Neural crest cell (in vitro differentiated cells): ENCODE measurements at regions not wholly inside any gene's neighbourhood (a gene's known extent, or its start where the extent isn't known, plus 50 kb on each side); places are given as distances from the start of the nearest gene placed in this dataset.

ENCODE experiments used
- DNase-seq: peaks from one replicate; pipeline ENCODE4 v3.0.0; 2021; ENCODE audit warnings: low read depth, mixed read lengths, low spot score
- H3K27ac Mint-ChIP-seq: one replicate; pipeline ENCODE4 v1.8.0; 2021; ENCODE audit warnings: mild to moderate bottlenecking, mixed read lengths; ENCODE audit not compliant: unreplicated experiment
- H3K27me3 Mint-ChIP-seq: 2 replicates; pipeline ENCODE4 v1.8.0; 2021; ENCODE audit warnings: low read depth, mild to moderate bottlenecking, mixed read lengths
- H3K36me3 Mint-ChIP-seq: 2 replicates; pipeline ENCODE4 v1.8.0; 2021; ENCODE audit warnings: low read depth, mild to moderate bottlenecking, mixed read lengths
- H3K4me1 Mint-ChIP-seq: 2 replicates; pipeline ENCODE4 v1.8.0; 2021; ENCODE audit warnings: mixed read lengths
- H3K4me3 Mint-ChIP-seq: one replicate; pipeline ENCODE4 v1.8.0; 2021; ENCODE audit warnings: mild to moderate bottlenecking, mixed read lengths
- H3K9me3 Mint-ChIP-seq: 2 replicates; pipeline ENCODE4 v1.8.0; 2021; ENCODE audit warnings: mixed read lengths
- TF ChIP-seq, protein P1 (sequence below): fragments of 200-600 bp; sonication (generic); conservative IDR thresholded peaks from 2 replicates; pipeline ENCODE4 v1.5.0; 2021; ENCODE audit warnings: antibody characterized with exemption, mild to moderate bottlenecking

GRCh38 chr11:32161293-32161692 lies 70.4 kb downstream of the RCN1 start:
- Mint-ChIP-seq H3K9me3 (peaks cover 2% of the 10 kb centered on the region), H3K4me1 (no peaks in the 10 kb centered on the region), H3K27me3 (peaks cover 4% of the 10 kb centered on the region), H3K27ac (no peak overlapping the region), H3K36me3 (no peaks in the 10 kb centered on the region), H3K4me3 (no peak overlapping the region)
- TF ChIP-seq, protein P1, sequence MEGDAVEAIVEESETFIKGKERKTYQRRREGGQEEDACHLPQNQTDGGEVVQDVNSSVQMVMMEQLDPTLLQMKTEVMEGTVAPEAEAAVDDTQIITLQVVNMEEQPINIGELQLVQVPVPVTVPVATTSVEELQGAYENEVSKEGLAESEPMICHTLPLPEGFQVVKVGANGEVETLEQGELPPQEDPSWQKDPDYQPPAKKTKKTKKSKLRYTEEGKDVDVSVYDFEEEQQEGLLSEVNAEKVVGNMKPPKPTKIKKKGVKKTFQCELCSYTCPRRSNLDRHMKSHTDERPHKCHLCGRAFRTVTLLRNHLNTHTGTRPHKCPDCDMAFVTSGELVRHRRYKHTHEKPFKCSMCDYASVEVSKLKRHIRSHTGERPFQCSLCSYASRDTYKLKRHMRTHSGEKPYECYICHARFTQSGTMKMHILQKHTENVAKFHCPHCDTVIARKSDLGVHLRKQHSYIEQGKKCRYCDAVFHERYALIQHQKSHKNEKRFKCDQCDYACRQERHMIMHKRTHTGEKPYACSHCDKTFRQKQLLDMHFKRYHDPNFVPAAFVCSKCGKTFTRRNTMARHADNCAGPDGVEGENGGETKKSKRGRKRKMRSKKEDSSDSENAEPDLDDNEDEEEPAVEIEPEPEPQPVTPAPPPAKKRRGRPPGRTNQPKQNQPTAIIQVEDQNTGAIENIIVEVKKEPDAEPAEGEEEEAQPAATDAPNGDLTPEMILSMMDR: no peak
- no peak for DNase-seq

- DNase-seq: no peak
- Mint-ChIP-seq H3K27me3 (peaks cover 4% of the 10 kb centered on the region), H3K36me3 (no peaks in the 10 kb centered on the region), H3K9me3 (no peaks in the 10 kb centered on the region), H3K4me1 (no peaks in the 10 kb centered on the region), H3K4me3 (no peak overlapping the region), H3K27ac (no peak overlapping the region)
- TF ChIP-seq, protein P1: no peak
Measured at GRCh38 chr11:32162351-32162750, 71.5 kb downstream of the RCN1 start.

- Mint-ChIP-seq H3K4me3 (no peak overlapping the region), H3K36me3 (no peaks in the 10 kb centered on the region), H3K9me3 (no peaks in the 10 kb centered on the region), H3K27ac (no peak overlapping the region), H3K27me3 (peaks cover 4% of the 10 kb centered on the region), H3K4me1 (no peaks in the 10 kb centered on the region)
- DNase-seq: no peak
- TF ChIP-seq, protein P1: no peak
Measured at GRCh38 chr11:32162906-32163305, 72.0 kb downstream of the RCN1 start.

GRCh38 chr11:32163557-32163956 lies 72.7 kb downstream of the RCN1 start:
- TF ChIP-seq, protein P1: no peak
- peaks cover 4% of the 10 kb centered on the region for H3K27me3 Mint-ChIP-seq
- no peaks in the 10 kb centered on the region for H3K9me3 Mint-ChIP-seq
- no peaks in the 10 kb centered on the region for H3K4me1 Mint-ChIP-seq
- H3K4me3 Mint-ChIP-seq: no peak overlapping the region
- no peaks in the 10 kb centered on the region for H3K36me3 Mint-ChIP-seq
- H3K27ac Mint-ChIP-seq: no peak overlapping the region
- DNase-seq: no peak

DNA sequence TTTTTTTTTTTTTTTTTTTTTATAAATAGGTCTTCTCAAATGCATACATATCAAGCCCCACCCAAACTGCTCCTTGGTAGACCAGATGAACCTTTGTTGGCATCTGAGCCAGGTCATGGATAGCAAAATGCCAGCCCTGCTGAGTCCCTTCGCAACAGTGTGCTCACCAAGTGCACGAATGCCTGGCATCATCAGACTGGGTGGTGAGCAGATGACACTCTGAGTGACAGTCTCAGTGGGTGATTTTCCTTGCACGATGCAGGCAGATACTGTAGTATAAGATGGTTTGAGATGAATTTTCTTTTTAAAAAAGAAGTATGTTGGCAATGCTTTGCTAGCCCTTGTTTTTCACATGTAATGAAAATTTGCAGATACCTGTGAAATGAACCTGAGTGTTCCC lies 74.0 kb downstream of the RCN1 start:
- no peaks in the 10 kb centered on the region for H3K36me3 Mint-ChIP-seq
- TF ChIP-seq, protein P1: no peak
- DNase-seq: no peak
- H3K9me3 Mint-ChIP-seq: no peaks in the 10 kb centered on the region
- H3K27me3 Mint-ChIP-seq: peaks cover 4% of the 10 kb centered on the region
- H3K4me1 Mint-ChIP-seq: no peaks in the 10 kb centered on the region
- no peak overlapping the region for H3K27ac Mint-ChIP-seq
- H3K4me3 Mint-ChIP-seq: no peak overlapping the region

- no peak overlapping the region for H3K4me3 Mint-ChIP-seq
- no peaks in the 10 kb centered on the region for H3K27me3 Mint-ChIP-seq
- no peak overlapping the region for H3K27ac Mint-ChIP-seq
- H3K36me3 Mint-ChIP-seq: no peaks in the 10 kb centered on the region
- no peaks in the 10 kb centered on the region for H3K9me3 Mint-ChIP-seq
- DNase-seq: no peak
- TF ChIP-seq, protein P1: no peak
- H3K4me1 Mint-ChIP-seq: peaks cover 19% of the 10 kb centered on the region
Measured at GRCh38 chr11:32168924-32169323, 78.0 kb downstream of the RCN1 start.
